HG02970 (cell line): ENCODE measurements at regions not wholly inside any gene's neighbourhood (a gene's known extent, or its start where the extent isn't known, plus 50 kb on each side); places are given as distances from the start of the nearest gene placed in this dataset.

ENCODE experiments used
- ATAC-seq: cut with Tn5 transposase; IDR thresholded peaks from one replicate; pipeline ENCODE4 v1.9.1; 2021; ENCODE audit warnings: mild to moderate bottlenecking, moderate library complexity, moderate number of reproducible peaks; ENCODE audit not compliant: unreplicated experiment, low FRiP score

- ATAC-seq = no peak
These were observed 52.7 kb upstream of the VAV3 start for GRCh38 chr1:108017698-108018097.

- no peak for ATAC-seq
These were observed 51.5 kb upstream of the VAV3 start for GRCh38 chr1:108016451-108016920.
